Endodermal cell (in vitro differentiated cells): ENCODE measurements at regions not wholly inside any gene's neighbourhood (a gene's known extent, or its start where the extent isn't known, plus 50 kb on each side); places are given as distances from the start of the nearest gene placed in this dataset.
"Not testable (repeated sequence)": the region's sequence is repeated elsewhere in the genome, so short reads cannot be mapped to it uniquely, and the experiment has no call there.

Experiments
- DNase-seq: peaks from one replicate; pipeline ENCODE4 v3.0.0-alpha.2; 2017
- H3K27ac ChIP-seq: 2 replicates; pipeline ENCODE4 v1.5.1; 2013; ENCODE audit warnings: mild to moderate bottlenecking, low read depth, low read length, moderate library complexity
- H3K27me3 ChIP-seq: 2 replicates; pipeline ENCODE4 v1.6.1; 2013; ENCODE audit warnings: mild to moderate bottlenecking, low read length, moderate library complexity; ENCODE audit not compliant: insufficient read depth, control insufficient read depth, poor library complexity, severe bottlenecking
- H3K36me3 ChIP-seq: 2 replicates; pipeline ENCODE4 v1.7.0; 2013; ENCODE audit warnings: mild to moderate bottlenecking, low read length, moderate library complexity; ENCODE audit not compliant: control insufficient read depth, insufficient read depth
- H3K4me1 ChIP-seq: one replicate; pipeline ENCODE4 v1.7.0; 2013; ENCODE audit warnings: low read length; ENCODE audit not compliant: control insufficient read depth, insufficient read depth
- H3K4me3 ChIP-seq: 2 replicates; pipeline ENCODE4 v1.5.1; 2013; ENCODE audit warnings: mild to moderate bottlenecking, low read length, moderate library complexity
- H3K9ac ChIP-seq: 2 replicates; pipeline ENCODE4 v1.6.1; 2013; ENCODE audit warnings: mild to moderate bottlenecking, low read length, moderate library complexity; ENCODE audit not compliant: poor library complexity, severe bottlenecking; ENCODE audit errors: extremely low read depth
- H3K9me3 ChIP-seq: 2 replicates; pipeline ENCODE4 v1.6.1; 2013; ENCODE audit warnings: mild to moderate bottlenecking, low read length, moderate library complexity; ENCODE audit not compliant: control insufficient read depth
- H3K27ac Mint-ChIP-seq: 2 replicates; pipeline ENCODE4 v1.8.0; 2020; ENCODE audit warnings: mixed read lengths
- H3K27me3 Mint-ChIP-seq: 2 replicates; pipeline ENCODE4 v1.8.0; 2021; ENCODE audit warnings: mild to moderate bottlenecking, mixed read lengths; ENCODE audit not compliant: insufficient read depth
- H3K36me3 Mint-ChIP-seq: 2 replicates; pipeline ENCODE4 v1.8.0; 2020; ENCODE audit warnings: low read depth, mixed read lengths
- H3K4me1 Mint-ChIP-seq: 2 replicates; pipeline ENCODE4 v1.8.0; 2020; ENCODE audit warnings: mixed read lengths
- H3K4me3 Mint-ChIP-seq: 2 replicates; pipeline ENCODE4 v1.8.0; 2020; ENCODE audit warnings: mild to moderate bottlenecking, moderate library complexity, mixed read lengths
- H3K9me3 Mint-ChIP-seq: 2 replicates; pipeline ENCODE4 v1.8.0; 2020; ENCODE audit warnings: mild to moderate bottlenecking, mixed read lengths
- WGBS, 2 experiments: methylation state at CpG; one replicate each; pipeline versions ENCODE4 v1.1.5 to v1.1.7; 2013; ENCODE audit warnings: missing lambda C conversion rate in 2 of 2, mixed read lengths in 1 of 2; ENCODE audit not compliant: insufficient coverage in 1 of 2, insufficient read length in 1 of 2; 5-methylcytosine and 5-hydroxymethylcytosine counted together
- TF ChIP-seq, protein P1 (sequence below): fragments of 200-600 bp; sonication (generic); conservative IDR thresholded peaks from 2 replicates; pipeline ENCODE4 v1.5.0; 2021; ENCODE audit warnings: antibody characterized with exemption, mild to moderate bottlenecking

GRCh38 chr1:22334860-22335550, 116.6 kb upstream of the ZBTB40 start:
- no peak for DNase-seq
- Histone ChIP-seq H3K9ac (no peak overlapping the region), H3K27ac (no peak overlapping the region), H3K36me3 (no peaks in the 10 kb centered on the region), H3K27me3 (no peaks in the 10 kb centered on the region), H3K4me1 (no peaks in the 10 kb centered on the region), H3K9me3 (no peaks in the 10 kb centered on the region), H3K4me3 (no peak overlapping the region)
- Mint-ChIP-seq H3K9me3 (no peaks in the 10 kb centered on the region), H3K27ac (no peak overlapping the region), H3K4me1 (peaks cover 4% of the 10 kb centered on the region), H3K36me3 (no peaks in the 10 kb centered on the region), H3K4me3 (no peak overlapping the region), H3K27me3 (peaks cover 8% of the 10 kb centered on the region)
- TF ChIP-seq, protein P1, sequence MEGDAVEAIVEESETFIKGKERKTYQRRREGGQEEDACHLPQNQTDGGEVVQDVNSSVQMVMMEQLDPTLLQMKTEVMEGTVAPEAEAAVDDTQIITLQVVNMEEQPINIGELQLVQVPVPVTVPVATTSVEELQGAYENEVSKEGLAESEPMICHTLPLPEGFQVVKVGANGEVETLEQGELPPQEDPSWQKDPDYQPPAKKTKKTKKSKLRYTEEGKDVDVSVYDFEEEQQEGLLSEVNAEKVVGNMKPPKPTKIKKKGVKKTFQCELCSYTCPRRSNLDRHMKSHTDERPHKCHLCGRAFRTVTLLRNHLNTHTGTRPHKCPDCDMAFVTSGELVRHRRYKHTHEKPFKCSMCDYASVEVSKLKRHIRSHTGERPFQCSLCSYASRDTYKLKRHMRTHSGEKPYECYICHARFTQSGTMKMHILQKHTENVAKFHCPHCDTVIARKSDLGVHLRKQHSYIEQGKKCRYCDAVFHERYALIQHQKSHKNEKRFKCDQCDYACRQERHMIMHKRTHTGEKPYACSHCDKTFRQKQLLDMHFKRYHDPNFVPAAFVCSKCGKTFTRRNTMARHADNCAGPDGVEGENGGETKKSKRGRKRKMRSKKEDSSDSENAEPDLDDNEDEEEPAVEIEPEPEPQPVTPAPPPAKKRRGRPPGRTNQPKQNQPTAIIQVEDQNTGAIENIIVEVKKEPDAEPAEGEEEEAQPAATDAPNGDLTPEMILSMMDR, result no peak
- WGBS, 2 experiments, result 79 to 91% methylated on average over 3 to 6 of the region's 6 CpGs

DNA sequence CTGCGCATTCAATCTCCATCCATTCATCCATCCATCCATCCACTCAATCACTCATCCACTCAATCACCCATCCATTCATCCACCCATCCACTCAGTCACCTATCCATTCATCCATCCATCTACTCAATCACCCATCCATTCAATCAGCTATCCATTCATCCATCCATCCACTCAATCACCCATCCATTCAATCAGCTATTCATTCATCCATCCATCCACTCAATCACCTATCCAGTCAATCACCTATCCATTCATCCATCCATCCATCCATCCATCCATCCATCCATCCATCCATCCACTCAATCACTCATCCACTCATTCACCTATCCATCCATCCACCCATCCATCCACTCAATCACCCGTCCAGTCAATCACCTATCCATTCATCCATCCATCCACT, 115.4 kb upstream of the ZBTB40 start:
- H3K36me3 ChIP-seq, H3K27me3 Mint-ChIP-seq, H3K27ac ChIP-seq, H3K27ac Mint-ChIP-seq, H3K9me3 ChIP-seq, H3K9me3 Mint-ChIP-seq, H3K36me3 Mint-ChIP-seq, H3K9ac ChIP-seq, H3K4me3 Mint-ChIP-seq, DNase-seq, H3K27me3 ChIP-seq, H3K4me1 ChIP-seq, H3K4me3 ChIP-seq, H3K4me1 Mint-ChIP-seq: not testable (repeated sequence)
- 91 to 100% methylated on average over 2 of the region's 2 CpGs for WGBS, 2 experiments

- not testable (repeated sequence) for H3K4me3 ChIP-seq, H3K36me3 ChIP-seq, H3K27ac Mint-ChIP-seq, H3K4me1 Mint-ChIP-seq, H3K27me3 ChIP-seq, H3K9me3 ChIP-seq, H3K9me3 Mint-ChIP-seq, H3K36me3 Mint-ChIP-seq, H3K9ac ChIP-seq, H3K4me1 ChIP-seq, H3K4me3 Mint-ChIP-seq, H3K27me3 Mint-ChIP-seq, DNase-seq, H3K27ac ChIP-seq
- WGBS, 2 experiments, result 61 to 87% methylated on average over 2 of the region's 2 CpGs
Measured at GRCh38 chr1:22336696-22337545, 114.7 kb upstream of the ZBTB40 start.

- 92 to 93% methylated on average over 3 to 12 of the region's 12 CpGs for WGBS, 2 experiments
- Mint-ChIP-seq H3K27ac (no peak overlapping the region), H3K27me3 (peaks cover 13% of the 10 kb centered on the region), H3K9me3 (no peaks in the 10 kb centered on the region), H3K4me1 (peaks cover 12% of the 10 kb centered on the region), H3K36me3 (no peaks in the 10 kb centered on the region), H3K4me3 (no peak overlapping the region)
- no peak for DNase-seq
- Histone ChIP-seq H3K9ac (no peak overlapping the region), H3K4me1 (peaks cover 3% of the 10 kb centered on the region), H3K9me3 (no peaks in the 10 kb centered on the region), H3K36me3 (no peaks in the 10 kb centered on the region), H3K4me3 (no peak overlapping the region), H3K27ac (no peak overlapping the region), H3K27me3 (no peaks in the 10 kb centered on the region)
- TF ChIP-seq, protein P1, result no peak
Measured at GRCh38 chr1:22338071-22338765, 113.4 kb upstream of the ZBTB40 start.
